HEK293 (cell line): ENCODE measurements at regions not wholly inside any gene's neighbourhood (a gene's known extent, or its start where the extent isn't known, plus 50 kb on each side); places are given as distances from the start of the nearest gene placed in this dataset.

ENCODE experiments used
- CTCF ChIA-PET: fragments of 350-600 bp; formaldehyde crosslinking; extraction: SDS; loops from one replicate; lab custom pipeline; 2021; ENCODE audit warnings: antibody characterized with exemption; lab: Yijun Ruan, JAX
- POLR2A ChIA-PET: fragments of 300-600 bp; formaldehyde crosslinking; extraction: SDS; loops from one replicate; lab custom pipeline; 2020; ENCODE audit warnings: antibody characterized with exemption, inconsistent platforms; lab: Yijun Ruan, JAX
- H3K27ac ChIP-seq: fragments of 200-500 bp; sonication (Bioruptor generic); 2 replicates; pipeline ENCODE4 v1.5.1; 2014; ENCODE audit warnings: low read depth, low read length, control low read depth, inconsistent platforms; ENCODE audit errors: extremely low read depth
- H3K36me3 ChIP-seq, 2 experiments: fragments of 200-500 bp in 1 of 2; sonication (Bioruptor generic) in 1 of 2; 1 replicate in 1 of 2; 2 replicates in 1 of 2; pipeline ENCODE4 v1.5.1; 2014 to 2017; ENCODE audit warnings: inconsistent platforms in 2 of 2, low read length in 2 of 2; ENCODE audit not compliant: control insufficient read depth in 2 of 2, insufficient read depth in 1 of 2
- H3K4me1 ChIP-seq: fragments of 200-500 bp; sonication (Bioruptor generic); 2 replicates; pipeline ENCODE4 v1.5.1; 2014; ENCODE audit warnings: mild to moderate bottlenecking, low read length, inconsistent platforms; ENCODE audit not compliant: control insufficient read depth, insufficient read depth
- H3K4me3 ChIP-seq: 2 replicates; pipeline ENCODE4 v1.5.1; 2011; ENCODE audit warnings: low read depth, mild to moderate bottlenecking, control low read depth, low read length, moderate library complexity
- H3K9me3 ChIP-seq: fragments of 200-500 bp; sonication (Bioruptor generic); 2 replicates; pipeline ENCODE4 v1.5.1; 2014; ENCODE audit warnings: low read depth, low read length, inconsistent platforms; ENCODE audit not compliant: control insufficient read depth, insufficient read depth
- KLF16 ChIP-seq: fragments of 450-650 bp; formaldehyde crosslinking; IDR thresholded peaks from 2 replicates; pipeline ENCODE4 v1.5.1; 2017; ENCODE audit warnings: missing biosample characterization, missing genetic modification characterization
- ZBTB48 ChIP-seq: fragments of 450-650 bp; formaldehyde crosslinking; IDR thresholded peaks from 2 replicates; pipeline ENCODE4 v1.5.1; 2016; ENCODE audit warnings: missing biosample characterization, missing genetic modification characterization
- ZBTB49 ChIP-seq: fragments of 450-650 bp; formaldehyde crosslinking; IDR thresholded peaks from 2 replicates; pipeline ENCODE4 v1.5.1; 2016; ENCODE audit warnings: missing biosample characterization, missing genetic modification characterization, low read depth
- ZFP37 ChIP-seq: fragments of 450-650 bp; formaldehyde crosslinking; IDR thresholded peaks from 2 replicates; pipeline ENCODE4 v1.5.1; 2016; ENCODE audit warnings: missing biosample characterization, missing genetic modification characterization
- ZNF174 ChIP-seq: fragments of 450-650 bp; formaldehyde crosslinking; IDR thresholded peaks from 2 replicates; pipeline ENCODE4 v1.5.0; 2017; ENCODE audit warnings: missing biosample characterization, mild to moderate bottlenecking, missing genetic modification characterization
- ZNF221 ChIP-seq: fragments of 450-650 bp; formaldehyde crosslinking; IDR thresholded peaks from 2 replicates; pipeline ENCODE4 v1.5.1; 2017; ENCODE audit warnings: missing biosample characterization, missing genetic modification characterization, borderline replicate concordance
- ZNF23 ChIP-seq: fragments of 450-650 bp; formaldehyde crosslinking; IDR thresholded peaks from 2 replicates; pipeline ENCODE4 v1.5.1; 2016; ENCODE audit warnings: missing biosample characterization, missing genetic modification characterization, borderline replicate concordance
- ZNF239 ChIP-seq: fragments of 450-650 bp; formaldehyde crosslinking; IDR thresholded peaks from 2 replicates; pipeline ENCODE4 v1.5.1; 2016; ENCODE audit warnings: missing biosample characterization, missing genetic modification characterization
- ZNF248 ChIP-seq: fragments of 450-650 bp; formaldehyde crosslinking; IDR thresholded peaks from 2 replicates; pipeline ENCODE4 v1.5.1; 2017; ENCODE audit warnings: missing biosample characterization, missing genetic modification characterization
- ZNF529 ChIP-seq: fragments of 450-650 bp; formaldehyde crosslinking; IDR thresholded peaks from 2 replicates; pipeline ENCODE4 v1.5.1; 2017; ENCODE audit warnings: missing genetic modification characterization, missing biosample characterization; ENCODE audit not compliant: insufficient replicate concordance
- ZNF530 ChIP-seq: fragments of 450-650 bp; formaldehyde crosslinking; IDR thresholded peaks from 2 replicates; pipeline ENCODE4 v1.5.1; 2016; ENCODE audit warnings: low read depth, missing biosample characterization, missing genetic modification characterization
- ZNF610 ChIP-seq: fragments of 450-650 bp; formaldehyde crosslinking; IDR thresholded peaks from 2 replicates; pipeline ENCODE4 v1.5.1; 2016; ENCODE audit warnings: missing biosample characterization, missing genetic modification characterization, borderline replicate concordance
- ZNF629 ChIP-seq: fragments of 450-650 bp; formaldehyde crosslinking; IDR thresholded peaks from 2 replicates; pipeline ENCODE4 v1.5.1; 2017; ENCODE audit warnings: missing biosample characterization, missing genetic modification characterization
- ZNF660 ChIP-seq: fragments of 450-650 bp; IDR thresholded peaks from 2 replicates; pipeline ENCODE4 v1.5.1; 2018; ENCODE audit warnings: missing biosample characterization, mild to moderate bottlenecking, missing genetic modification characterization
- ZNF76 ChIP-seq: fragments of 450-650 bp; formaldehyde crosslinking; IDR thresholded peaks from 2 replicates; pipeline ENCODE4; 2016; ENCODE audit warnings: low read depth, missing biosample characterization, missing genetic modification characterization, borderline replicate concordance
- ZNF843 ChIP-seq: fragments of 450-650 bp; formaldehyde crosslinking; IDR thresholded peaks from 2 replicates; pipeline ENCODE4 v1.5.1; 2016; ENCODE audit warnings: missing biosample characterization, missing genetic modification characterization
- TF ChIP-seq, protein P1 (sequence below): fragments of 450-650 bp; formaldehyde crosslinking; IDR thresholded peaks from 2 replicates; pipeline ENCODE4 v1.5.1; 2017; ENCODE audit warnings: missing biosample characterization, missing genetic modification characterization
- TF ChIP-seq, protein P2 (sequence below): fragments of 450-650 bp; formaldehyde crosslinking; IDR thresholded peaks from 2 replicates; pipeline ENCODE4 v1.5.1; 2016; ENCODE audit warnings: missing biosample characterization, missing genetic modification characterization
- TF ChIP-seq, protein P3 (sequence below): fragments of 450-650 bp; formaldehyde crosslinking; IDR thresholded peaks from 2 replicates; pipeline ENCODE4 v1.5.1; 2016; ENCODE audit warnings: missing biosample characterization, missing genetic modification characterization
- TF ChIP-seq, protein P4 (sequence below): fragments of 450-650 bp; formaldehyde crosslinking; optimal IDR thresholded peaks from 2 replicates; pipeline ENCODE3; 2016; ENCODE audit warnings: missing biosample characterization, mild to moderate bottlenecking, missing genetic modification characterization

- no peaks in the 10 kb centered on the region for H3K4me1 ChIP-seq
- no peak overlapping the region for H3K4me3 ChIP-seq
- no peaks in the 10 kb centered on the region for H3K36me3 ChIP-seq
- no peak for TF ChIP-seq ZNF843 (tag by site-specific recombination)
- TF ChIP-seq KLF16 (tag by site-specific recombination): no peak
- no peak for TF ChIP-seq ZNF629 (tag by site-specific recombination)
- TF ChIP-seq ZBTB49 (tag by site-specific recombination): no peak
- no peak for TF ChIP-seq ZNF239 (tag by site-specific recombination)
- TF ChIP-seq, protein P1, sequence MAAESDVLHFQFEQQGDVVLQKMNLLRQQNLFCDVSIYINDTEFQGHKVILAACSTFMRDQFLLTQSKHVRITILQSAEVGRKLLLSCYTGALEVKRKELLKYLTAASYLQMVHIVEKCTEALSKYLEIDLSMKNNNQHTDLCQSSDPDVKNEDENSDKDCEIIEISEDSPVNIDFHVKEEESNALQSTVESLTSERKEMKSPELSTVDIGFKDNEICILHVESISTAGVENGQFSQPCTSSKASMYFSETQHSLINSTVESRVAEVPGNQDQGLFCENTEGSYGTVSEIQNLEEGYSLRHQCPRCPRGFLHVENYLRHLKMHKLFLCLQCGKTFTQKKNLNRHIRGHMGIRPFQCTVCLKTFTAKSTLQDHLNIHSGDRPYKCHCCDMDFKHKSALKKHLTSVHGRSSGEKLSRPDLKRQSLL: no peak
- no peak for TF ChIP-seq ZNF610 (tag by site-specific recombination)
- no peak for TF ChIP-seq ZNF221 (tag by site-specific recombination)
- TF ChIP-seq ZBTB48 (tag by site-specific recombination): no peak
- TF ChIP-seq ZNF660 (tag by site-specific recombination): no peak
- TF ChIP-seq, protein P2, sequence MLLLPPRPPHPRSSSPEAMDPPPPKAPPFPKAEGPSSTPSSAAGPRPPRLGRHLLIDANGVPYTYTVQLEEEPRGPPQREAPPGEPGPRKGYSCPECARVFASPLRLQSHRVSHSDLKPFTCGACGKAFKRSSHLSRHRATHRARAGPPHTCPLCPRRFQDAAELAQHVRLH (tag by site-specific recombination): no peak
- TF ChIP-seq ZNF248 (tag by site-specific recombination): no peak
- no peak for TF ChIP-seq ZNF174 (tag by site-specific recombination)
- TF ChIP-seq ZNF76 (tag by site-specific recombination): no peak
- TF ChIP-seq, protein P3, sequence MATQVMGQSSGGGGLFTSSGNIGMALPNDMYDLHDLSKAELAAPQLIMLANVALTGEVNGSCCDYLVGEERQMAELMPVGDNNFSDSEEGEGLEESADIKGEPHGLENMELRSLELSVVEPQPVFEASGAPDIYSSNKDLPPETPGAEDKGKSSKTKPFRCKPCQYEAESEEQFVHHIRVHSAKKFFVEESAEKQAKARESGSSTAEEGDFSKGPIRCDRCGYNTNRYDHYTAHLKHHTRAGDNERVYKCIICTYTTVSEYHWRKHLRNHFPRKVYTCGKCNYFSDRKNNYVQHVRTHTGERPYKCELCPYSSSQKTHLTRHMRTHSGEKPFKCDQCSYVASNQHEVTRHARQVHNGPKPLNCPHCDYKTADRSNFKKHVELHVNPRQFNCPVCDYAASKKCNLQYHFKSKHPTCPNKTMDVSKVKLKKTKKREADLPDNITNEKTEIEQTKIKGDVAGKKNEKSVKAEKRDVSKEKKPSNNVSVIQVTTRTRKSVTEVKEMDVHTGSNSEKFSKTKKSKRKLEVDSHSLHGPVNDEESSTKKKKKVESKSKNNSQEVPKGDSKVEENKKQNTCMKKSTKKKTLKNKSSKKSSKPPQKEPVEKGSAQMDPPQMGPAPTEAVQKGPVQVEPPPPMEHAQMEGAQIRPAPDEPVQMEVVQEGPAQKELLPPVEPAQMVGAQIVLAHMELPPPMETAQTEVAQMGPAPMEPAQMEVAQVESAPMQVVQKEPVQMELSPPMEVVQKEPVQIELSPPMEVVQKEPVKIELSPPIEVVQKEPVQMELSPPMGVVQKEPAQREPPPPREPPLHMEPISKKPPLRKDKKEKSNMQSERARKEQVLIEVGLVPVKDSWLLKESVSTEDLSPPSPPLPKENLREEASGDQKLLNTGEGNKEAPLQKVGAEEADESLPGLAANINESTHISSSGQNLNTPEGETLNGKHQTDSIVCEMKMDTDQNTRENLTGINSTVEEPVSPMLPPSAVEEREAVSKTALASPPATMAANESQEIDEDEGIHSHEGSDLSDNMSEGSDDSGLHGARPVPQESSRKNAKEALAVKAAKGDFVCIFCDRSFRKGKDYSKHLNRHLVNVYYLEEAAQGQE (tag by site-specific recombination): no peak
- TF ChIP-seq ZNF530: no peak
- TF ChIP-seq ZNF529 (tag by site-specific recombination): no peak
- no peak for TF ChIP-seq ZFP37
- no peak for TF ChIP-seq ZNF23 (tag by site-specific recombination)
- TF ChIP-seq, protein P4, sequence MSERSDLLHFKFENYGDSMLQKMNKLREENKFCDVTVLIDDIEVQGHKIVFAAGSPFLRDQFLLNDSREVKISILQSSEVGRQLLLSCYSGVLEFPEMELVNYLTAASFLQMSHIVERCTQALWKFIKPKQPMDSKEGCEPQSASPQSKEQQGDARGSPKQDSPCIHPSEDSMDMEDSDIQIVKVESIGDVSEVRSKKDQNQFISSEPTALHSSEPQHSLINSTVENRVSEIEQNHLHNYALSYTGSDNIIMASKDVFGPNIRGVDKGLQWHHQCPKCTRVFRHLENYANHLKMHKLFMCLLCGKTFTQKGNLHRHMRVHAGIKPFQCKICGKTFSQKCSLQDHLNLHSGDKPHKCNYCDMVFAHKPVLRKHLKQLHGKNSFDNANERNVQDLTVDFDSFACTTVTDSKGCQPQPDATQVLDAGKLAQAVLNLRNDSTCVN (tag by site-specific recombination): no peak
- ChIA-PET CTCF (no interaction called here), POLR2A (no interaction called here)
- no peak overlapping the region for H3K27ac ChIP-seq
- H3K9me3 ChIP-seq: no peaks in the 10 kb centered on the region
Measured at GRCh38 chr3:118705487-118706219, 329.0 kb downstream of the IGSF11 start.
